ENCODE measurements at regions not wholly inside any gene's neighbourhood (a gene's known extent, or its start where the extent isn't known, plus 50 kb on each side); places are given as distances from the start of the nearest gene placed in this dataset.
"Not testable (repeated sequence)": the region's sequence is repeated elsewhere in the genome, so short reads cannot be mapped to it uniquely, and the experiment has no call there.

- no peak for DNase-seq (ENCODE audit: low spot score)
These were observed 428.4 kb downstream of the KCNJ2 start for GRCh38 chr17:70597774-70598173.

- DNase-seq (ENCODE audit: low spot score) = no peak
These were observed 429.9 kb downstream of the KCNJ2 start for GRCh38 chr17:70599198-70599597.

GRCh38 chr17:70599945-70600344 lies 430.6 kb downstream of the KCNJ2 start:
- not testable (repeated sequence) for DNase-seq (ENCODE audit: low spot score)

GRCh38 chr17:70603226-70603625 lies 433.9 kb downstream of the KCNJ2 start:
- no peak for DNase-seq (ENCODE audit: low spot score)

- no peak for DNase-seq (ENCODE audit: low spot score)
These were observed 435.5 kb downstream of the KCNJ2 start for GRCh38 chr17:70604854-70605253.

GRCh38 chr17:70606086-70606485 lies 436.8 kb downstream of the KCNJ2 start:
- no peak for DNase-seq (ENCODE audit: low spot score)

- no peak for DNase-seq (ENCODE audit: low spot score)
These were observed 438.9 kb downstream of the KCNJ2 start for GRCh38 chr17:70608193-70608592.

GRCh38 chr17:70608957-70609356 lies 439.6 kb downstream of the KCNJ2 start:
- DNase-seq (ENCODE audit: low spot score) = peak; percentile 20

GRCh38 chr17:70609566-70609965 lies 440.2 kb downstream of the KCNJ2 start:
- DNase-seq (ENCODE audit: low spot score) = peak; percentile 97

GRCh38 chr17:70610161-70610560 lies 440.8 kb downstream of the KCNJ2 start:
- DNase-seq (ENCODE audit: low spot score) = peak; percentile 32

- no peak for DNase-seq (ENCODE audit: low spot score)
These were observed 444.3 kb downstream of the KCNJ2 start for GRCh38 chr17:70613681-70614080.

- no peak for DNase-seq (ENCODE audit: low spot score)
These were observed 446.5 kb downstream of the KCNJ2 start for GRCh38 chr17:70615831-70616230.

GRCh38 chr17:70618641-70619040 lies 449.3 kb downstream of the KCNJ2 start:
- no peak for DNase-seq (ENCODE audit: low spot score)

GRCh38 chr17:70621566-70621965 lies 452.2 kb downstream of the KCNJ2 start:
- peak; percentile 44 for DNase-seq (ENCODE audit: low spot score)

- peak; percentile 83 for DNase-seq (ENCODE audit: low spot score)
These were observed 453.3 kb downstream of the KCNJ2 start for GRCh38 chr17:70622368-70623260.

GRCh38 chr17:70624211-70624610 lies 454.9 kb downstream of the KCNJ2 start:
- DNase-seq (ENCODE audit: low spot score) = no peak

- no peak for DNase-seq (ENCODE audit: low spot score)
These were observed 460.6 kb downstream of the KCNJ2 start for GRCh38 chr17:70629902-70630301.

GRCh38 chr17:70636517-70637133 lies 467.3 kb downstream of the KCNJ2 start:
- peak; percentile 62 for DNase-seq (ENCODE audit: low spot score)

- no peak for DNase-seq (ENCODE audit: low spot score)
These were observed 472.7 kb downstream of the KCNJ2 start for GRCh38 chr17:70642059-70642458.

GRCh38 chr17:70644096-70644495 lies 474.8 kb downstream of the KCNJ2 start:
- DNase-seq (ENCODE audit: low spot score) = no peak

- DNase-seq (ENCODE audit: low spot score) = no peak
These were observed 477.3 kb downstream of the KCNJ2 start for GRCh38 chr17:70646673-70647072.

GRCh38 chr17:70648166-70648565 lies 478.8 kb downstream of the KCNJ2 start:
- no peak for DNase-seq (ENCODE audit: low spot score)

GRCh38 chr17:70653850-70654249 lies 484.5 kb downstream of the KCNJ2 start:
- DNase-seq (ENCODE audit: low spot score) = no peak

Measured in putamen (tissue), 1 donor.